ENCODE measurements at regions not wholly inside any gene's neighbourhood (a gene's known extent, or its start where the extent isn't known, plus 50 kb on each side); places are given as distances from the start of the nearest gene placed in this dataset.

GRCh38 chr2:138881126-138881525 lies 100.9 kb upstream of the NXPH2 start:
- TF ChIP-seq POLR2A (IDR thresholded peaks at IDR 0.05) (no peak), CTCF (IDR thresholded peaks at IDR 0.05) (no peak)
